Panc1 (cell line): ENCODE measurements at regions not wholly inside any gene's neighbourhood (a gene's known extent, or its start where the extent isn't known, plus 50 kb on each side); places are given as distances from the start of the nearest gene placed in this dataset.

Experiments
- ATAC-seq: fragments of 200-7000 bp; cut with Tn5 transposase; 2 replicates; pipeline ENCODE4 v1.9.1; 2020; ENCODE audit warnings: mild to moderate bottlenecking, moderate library complexity
- BruUV-seq: library from RNA; stranded (reverse); fragments of 400-500 nt; replicated peaks from 2 replicates; lab custom pipeline; 2021; lab: Mats Ljungman, UMichigan
- CTCF ChIA-PET: fragments of 300-600 bp; sonication (Branson Sonifier 250); formaldehyde crosslinking; loops from one replicate; lab custom pipeline; 2022; ENCODE audit warnings: antibody characterized with exemption; lab: Charles Lee
- POLR2A ChIA-PET: fragments of 300-600 bp; sonication (Branson Sonifier 250); formaldehyde crosslinking; loops from one replicate; lab custom pipeline; 2022; ENCODE audit warnings: antibody characterized with exemption; lab: Charles Lee
- DNase-seq: peaks from one replicate; pipeline ENCODE4 v3.0.0-alpha.2; 2010; ENCODE audit warnings: low read depth, low spot score
- H3K27ac ChIP-seq: 2 replicates; pipeline ENCODE4 v1.5.1; 2011; ENCODE audit warnings: mild to moderate bottlenecking, low read length, inconsistent platforms
- H3K27me3 ChIP-seq: fragments of 200-500 bp; sonication (Bioruptor generic); 2 replicates; pipeline ENCODE4 v1.6.0; 2014; ENCODE audit warnings: low read length, inconsistent platforms; ENCODE audit not compliant: control insufficient read depth, insufficient read depth
- H3K36me3 ChIP-seq: fragments of 200-500 bp; sonication (Bioruptor generic); 2 replicates; pipeline ENCODE4 v1.5.1; 2014; ENCODE audit warnings: inconsistent platforms, mild to moderate bottlenecking, low read length, moderate library complexity; ENCODE audit not compliant: control insufficient read depth, insufficient read depth
- H3K4me1 ChIP-seq: 2 replicates; pipeline ENCODE4 v1.5.1; 2011; ENCODE audit warnings: inconsistent platforms, mild to moderate bottlenecking, low read length, moderate library complexity; ENCODE audit not compliant: control insufficient read depth, insufficient read depth
- H3K4me3 ChIP-seq, 2 experiments: 2 replicates each; pipeline ENCODE4 v1.5.1; 2011 to 2012; ENCODE audit warnings: low read depth in 2 of 2, low read length in 2 of 2, mild to moderate bottlenecking in 2 of 2, inconsistent platforms in 1 of 2, moderate library complexity in 1 of 2
- H3K9me3 ChIP-seq: fragments of 200-500 bp; sonication (Bioruptor generic); 2 replicates; pipeline ENCODE4 v1.5.1; 2014; ENCODE audit warnings: low read depth, mild to moderate bottlenecking, inconsistent platforms, low read length, moderate library complexity; ENCODE audit not compliant: control insufficient read depth, insufficient read depth
- CTCF ChIP-seq: fragments of 450-650 bp; IDR thresholded peaks from 2 replicates; pipeline ENCODE4 v1.5.1; 2017; ENCODE audit warnings: mild to moderate bottlenecking
- POLR2AphosphoS5 ChIP-seq: IDR thresholded peaks from 2 replicates; pipeline ENCODE4 v1.6.1; 2012; ENCODE audit warnings: mild to moderate bottlenecking, low read depth, low read length, moderate library complexity
- REST ChIP-seq, 2 experiments: IDR thresholded peaks; 2 replicates each; pipeline ENCODE4 v1.6.1; 2011 to 2012; ENCODE audit warnings: low read depth in 2 of 2, control low read depth in 1 of 2, low read length in 1 of 2, mild to moderate bottlenecking in 1 of 2, moderate library complexity in 1 of 2; ENCODE audit not compliant: insufficient read depth in 1 of 2
- SIN3A ChIP-seq: IDR thresholded peaks from 2 replicates; pipeline ENCODE4 v1.6.1; 2012; ENCODE audit warnings: low read depth, mild to moderate bottlenecking, low read length, moderate library complexity, borderline replicate concordance; ENCODE audit not compliant: insufficient read depth
- TCF7L2 ChIP-seq: IDR thresholded peaks from 2 replicates; pipeline ENCODE4 v1.6.1; 2011; ENCODE audit warnings: mild to moderate bottlenecking, low read depth, low read length, inconsistent platforms
- in situ Hi-C: cut with HindIII; loops from 2 replicates; pipeline ENCODE4 v1.10.0; 2016; ENCODE audit warnings: low sequenced_read_pairs, low pct_unique_long_range_greater_than_20kb
- intact Hi-C: fragments of 100-400 bp; cut with micrococcal nuclease; formaldehyde crosslinking; loops from one replicate; pipeline ENCODE4 v1.10.0; 2022; ENCODE audit not compliant: unreplicated experiment

GRCh38 chr3:168312984-168313383 lies 217.3 kb upstream of the GOLIM4 start:
- ChIA-PET CTCF (no interaction called here), POLR2A (no interaction called here)
- Histone ChIP-seq H3K36me3 (no peaks in the 10 kb centered on the region), H3K9me3 (no peaks in the 10 kb centered on the region), H3K27me3 (no peaks in the 10 kb centered on the region), H3K27ac (no peak overlapping the region), H3K4me1 (no peaks in the 10 kb centered on the region), H3K4me3 (no peak overlapping the region)
- DNase-seq (no peak), ATAC-seq (no peak)
- intact Hi-C loops (no loop called here), in situ Hi-C loops (no loop called here)
- BruUV-seq: no TSS peak
- TF ChIP-seq SIN3A (no peak), POLR2AphosphoS5 (no peak), TCF7L2 (no peak), REST (IDR thresholded peaks at IDR 0.05; ENCODE audit: insufficient read depth in 1 of 2, low read depth in 2 of 2, low read length in 1 of 2) (no peak), CTCF (no peak)

GRCh38 chr3:168307893-168308292 lies 212.2 kb upstream of the GOLIM4 start:
- CTCF ChIA-PET: no interaction called here
- Histone ChIP-seq H3K36me3 (no peaks in the 10 kb centered on the region), H3K4me3 (no peak overlapping the region), H3K9me3 (no peaks in the 10 kb centered on the region; the same call in 1 of the 2 replicates), H3K27me3 (no peaks in the 10 kb centered on the region), H3K4me1 (no peaks in the 10 kb centered on the region), H3K27ac (no peak overlapping the region)
- no peak for DNase-seq
- POLR2A ChIA-PET: no interaction called here
- in situ Hi-C loops (no loop called here), intact Hi-C loops (no loop called here)
- TF ChIP-seq SIN3A (no peak), TCF7L2 (no peak), POLR2AphosphoS5 (no peak), REST (IDR thresholded peaks at IDR 0.05; ENCODE audit: insufficient read depth in 1 of 2, low read depth in 2 of 2, low read length in 1 of 2) (no peak), CTCF (no peak)
- BruUV-seq: no TSS peak
- no peak for ATAC-seq
